ENCODE measurements at regions not wholly inside any gene's neighbourhood (a gene's known extent, or its start where the extent isn't known, plus 50 kb on each side); places are given as distances from the start of the nearest gene placed in this dataset.

GRCh38 chr1:30012455-30013440 lies 710.6 kb downstream of the MATN1 start:
- TF ChIP-seq CTCF (IDR thresholded peaks at IDR 0.05) (no peak), POLR2AphosphoS5 (IDR thresholded peaks at IDR 0.05) (no peak), POLR2A (IDR thresholded peaks at IDR 0.05) (no peak)
